Dendritic cell treated with granulocyte-macrophage colony-stimulating factor and Interleukin-4, amounts not matched to agents 40 ng/mL and 50 ng/mL, for 4 days (primary cell): ENCODE measurements at regions not wholly inside any gene's neighbourhood (a gene's known extent, or its start where the extent isn't known, plus 50 kb on each side); places are given as distances from the start of the nearest gene placed in this dataset.

Source experiments
- H3K27ac Mint-ChIP-seq: one replicate; pipeline ENCODE4 v1.8.0; 2022; ENCODE audit warnings: mild to moderate bottlenecking, mixed read lengths
- H3K27me3 Mint-ChIP-seq: one replicate; pipeline ENCODE4 v1.8.0; 2022; ENCODE audit warnings: mild to moderate bottlenecking, mixed read lengths
- H3K36me3 Mint-ChIP-seq: one replicate; pipeline ENCODE4 v1.8.0; 2022; ENCODE audit warnings: low read depth, mixed read lengths
- H3K4me1 Mint-ChIP-seq: one replicate; pipeline ENCODE4 v1.8.0; 2022; ENCODE audit warnings: low read depth, mixed read lengths
- H3K4me3 Mint-ChIP-seq: one replicate; pipeline ENCODE4 v1.8.0; 2022; ENCODE audit warnings: mild to moderate bottlenecking, moderate library complexity, mixed read lengths
- H3K9me3 Mint-ChIP-seq: one replicate; pipeline ENCODE4 v1.8.0; 2022; ENCODE audit warnings: mixed read lengths
- intact Hi-C: fragments of 100-400 bp; cut with micrococcal nuclease; formaldehyde crosslinking; loops from one replicate; pipeline ENCODE4 v1.15.0; 2022

DNA sequence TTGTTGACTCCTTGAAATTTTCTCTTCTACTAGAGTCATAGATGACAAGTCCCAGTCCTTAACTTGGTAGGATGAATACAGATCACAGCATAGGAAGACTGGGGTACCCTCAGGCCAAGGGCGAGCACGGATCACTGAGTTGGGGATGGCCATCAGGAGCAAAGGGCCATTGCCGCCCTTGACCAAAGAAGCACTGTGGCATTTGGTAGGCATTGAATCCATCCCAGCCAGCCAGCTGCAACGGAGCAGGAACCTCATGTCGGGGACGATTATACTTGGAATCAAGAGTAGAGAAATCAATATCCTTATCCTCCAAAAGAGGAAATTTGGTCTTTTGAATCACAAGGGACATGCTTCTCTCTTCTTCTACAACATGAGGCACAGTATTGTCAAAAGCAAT is 50.1 kb upstream of the ZNF573 start:
- H3K27me3 Mint-ChIP-seq, result no peaks in the 10 kb centered on the region
- no peaks in the 10 kb centered on the region for H3K4me1 Mint-ChIP-seq
- peaks cover 91% of the 10 kb centered on the region for H3K9me3 Mint-ChIP-seq
- H3K36me3 Mint-ChIP-seq, result no peaks in the 10 kb centered on the region
- no peak overlapping the region for H3K27ac Mint-ChIP-seq
- intact Hi-C loops, result no loop called here
- H3K4me3 Mint-ChIP-seq, result no peak overlapping the region
